ENCODE measurements at regions not wholly inside any gene's neighbourhood (a gene's known extent, or its start where the extent isn't known, plus 50 kb on each side); places are given as distances from the start of the nearest gene placed in this dataset.

- no peak for TF ChIP-seq EP300 (IDR thresholded peaks at IDR 0.05; ENCODE audit: borderline replicate concordance in 1 of 2, low read depth in 2 of 2, low read length in 2 of 2)
- TF ChIP-seq SAP30 (IDR thresholded peaks at IDR 0.05; ENCODE audit: insufficient read depth, insufficient replicate concordance, low read length) = no peak
- no peak for TF ChIP-seq ZNF274 (IDR thresholded peaks at IDR 0.05; ENCODE audit: borderline replicate concordance, extremely low read depth, low read length)
- TF ChIP-seq RFX5 (IDR thresholded peaks at IDR 0.05; ENCODE audit: borderline replicate concordance, low read depth, low read length) = no peak
- TF ChIP-seq CBX5 (IDR thresholded peaks at IDR 0.05; ENCODE audit: low read depth, low read length) = no peak
- no peak for TF ChIP-seq EGR1 (IDR thresholded peaks at IDR 0.05; ENCODE audit: borderline replicate concordance, low read depth, low read length)
- Histone ChIP-seq H3K4ac (replicated peaks; ENCODE audit: insufficient read length, low read depth, low read length) (no peak overlapping the region), H3K23me2 (ENCODE audit: low read depth, low read length) (no peaks in the 10 kb centered on the region), H4K20me1 (replicated peaks in 1 of 2; ENCODE audit: control insufficient read depth in 1 of 2, insufficient read depth in 2 of 2, low read length in 2 of 2) (no peaks in the 10 kb centered on the region), H3K4me2 (ENCODE audit: insufficient read depth in 1 of 2, low read depth in 2 of 2, low read length in 2 of 2) (no peak overlapping the region), H2BK5ac (ENCODE audit: low read depth, low read length) (no peak overlapping the region), H3K56ac (replicated peaks; ENCODE audit: insufficient read length, low read depth, low read length) (no peak overlapping the region), H2BK120ac (replicated peaks; ENCODE audit: low read depth, low read length) (no peak overlapping the region), H3K79me2 (ENCODE audit: control insufficient read depth in 1 of 2, insufficient read depth in 2 of 2, low read length in 2 of 2) (no peaks in the 10 kb centered on the region), H3K27ac (ENCODE audit: low read depth, low read length) (no peak overlapping the region), H3K79me1 (ENCODE audit: low read depth, low read length) (no peaks in the 10 kb centered on the region), H3K9me3 (ENCODE audit: insufficient read depth in 2 of 2, low read depth in 1 of 2, low read length in 1 of 2) (no peaks in the 10 kb centered on the region), H4K91ac (replicated peaks; ENCODE audit: insufficient read length, low read length) (no peak overlapping the region), H3K27me3 (replicated peaks in 1 of 4; ENCODE audit: control insufficient read depth in 3 of 4, extremely low read depth in 1 of 4, insufficient read depth in 3 of 4, low read length in 3 of 4) (no peaks in the 10 kb centered on the region), H3K4me1 (replicated peaks in 1 of 4; ENCODE audit: control insufficient read depth in 3 of 4, insufficient read depth in 4 of 4, low read length in 3 of 4) (no peaks in the 10 kb centered on the region), H2BK12ac (ENCODE audit: low read depth, low read length) (no peak overlapping the region), H4K8ac (ENCODE audit: extremely low read depth, insufficient read depth, low read length) (no peak overlapping the region), H3K36me3 (ENCODE audit: control insufficient read depth in 2 of 4, insufficient read depth in 4 of 4, low read length in 3 of 4) (no peaks in the 10 kb centered on the region), H3K18ac (ENCODE audit: extremely low read depth, low read length) (no peak overlapping the region), H3K23ac (ENCODE audit: insufficient read length) (no peak overlapping the region), H3K4me3 (ENCODE audit: extremely low read depth in 1 of 4, insufficient read depth in 2 of 4, low read depth in 3 of 4, low read length in 4 of 4) (no peak overlapping the region), H3K9ac (replicated peaks in 1 of 4; ENCODE audit: extremely low read depth in 1 of 4, low read depth in 3 of 4, low read length in 3 of 4) (no peak overlapping the region), H3K14ac (ENCODE audit: insufficient read length) (no peak overlapping the region), H2AK5ac (ENCODE audit: low read depth, low read length) (no peak overlapping the region), H2BK15ac (ENCODE audit: low read length) (no peak overlapping the region), H4K5ac (ENCODE audit: insufficient read length, low read depth, low read length) (no peak overlapping the region), H2AFZ (ENCODE audit: low read length) (no peak overlapping the region), H2BK20ac (ENCODE audit: low read length) (no peak overlapping the region)
- FAIRE-seq (no peak), DNase-seq (ENCODE audit: low read depth in 1 of 2, low spot score in 2 of 2) (no peak)
- 91% methylated on average over 2 of the region's 2 CpGs; no CpG with 5 or more reads in 1 of the 2 experiments for WGBS, 2 experiments (ENCODE audit: extremely low coverage in 1 of 2, insufficient coverage in 1 of 2, insufficient read length in 1 of 2, insufficient replicate concordance in 2 of 2, low coverage in 1 of 2, low lambda C conversion rate in 2 of 2, missing lambda C conversion rate in 1 of 2)
- ChIA-PET POLR2A (ENCODE audit: partially characterized antibody) (no interaction called here), CTCF (ENCODE audit: partially characterized antibody) (no interaction called here)
These were observed 499.5 kb upstream of the KLF12 start for GRCh38 chr13:74633734-74634133.
